ENCODE measurements at regions not wholly inside any gene's neighbourhood (a gene's known extent, or its start where the extent isn't known, plus 50 kb on each side); places are given as distances from the start of the nearest gene placed in this dataset.

DNA sequence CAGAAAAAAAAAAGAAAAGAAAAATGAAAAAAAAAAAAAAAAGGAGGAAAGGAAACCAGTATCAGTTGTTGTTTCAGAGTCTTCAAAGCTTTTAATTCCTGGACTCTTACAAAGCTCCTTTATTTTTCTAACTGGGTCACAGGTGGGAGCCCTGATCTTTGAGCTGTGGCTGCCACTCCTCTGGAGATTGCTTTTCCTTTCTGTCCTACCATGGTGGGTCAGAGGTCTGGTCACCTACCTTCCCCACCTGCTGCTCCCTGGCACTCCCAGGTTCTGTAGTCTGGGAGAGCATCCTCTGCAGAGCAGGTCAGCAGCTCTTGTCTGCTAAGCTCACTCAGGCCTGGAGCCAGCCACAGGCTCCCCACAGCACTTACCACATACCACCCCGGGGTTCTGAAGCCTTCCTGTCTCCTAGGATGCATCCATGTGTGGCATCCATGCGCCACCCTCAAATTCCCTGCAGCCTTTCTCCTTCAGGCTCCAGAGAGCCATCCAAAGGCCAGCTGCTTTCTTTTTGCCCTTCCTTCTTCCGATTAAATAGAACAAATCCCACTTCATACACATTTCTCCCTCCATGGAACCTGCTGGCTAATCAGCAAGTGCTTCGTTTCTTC is 73.2 kb upstream of the TPK1 start:
- TF ChIP-seq ARNT (IDR thresholded peaks at IDR 0.05) (no peak), SP1 (IDR thresholded peaks at IDR 0.05) (no peak)
